ENCODE measurements at regions not wholly inside any gene's neighbourhood (a gene's known extent, or its start where the extent isn't known, plus 50 kb on each side); places are given as distances from the start of the nearest gene placed in this dataset.

DNA sequence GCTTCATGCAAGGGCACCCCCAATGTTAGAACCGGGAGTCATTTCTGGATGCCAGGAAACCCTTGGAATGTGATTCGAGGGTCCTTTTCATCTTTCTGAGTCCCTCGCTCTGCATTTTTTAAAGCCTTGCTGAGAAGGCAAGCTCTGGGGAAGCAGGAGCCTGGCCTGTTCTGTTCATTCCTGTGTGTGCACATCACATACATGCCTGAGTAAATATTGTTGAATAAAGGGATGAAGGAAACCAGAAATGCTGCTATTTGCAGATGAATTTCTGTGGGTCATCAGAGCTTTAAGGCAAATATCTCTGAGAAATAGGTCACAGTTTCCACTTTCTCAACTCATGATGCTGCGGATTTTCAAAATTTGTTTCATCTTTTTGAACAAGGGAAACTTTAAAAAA is 170.1 kb downstream of the PAH start:
- TF ChIP-seq, protein P1, sequence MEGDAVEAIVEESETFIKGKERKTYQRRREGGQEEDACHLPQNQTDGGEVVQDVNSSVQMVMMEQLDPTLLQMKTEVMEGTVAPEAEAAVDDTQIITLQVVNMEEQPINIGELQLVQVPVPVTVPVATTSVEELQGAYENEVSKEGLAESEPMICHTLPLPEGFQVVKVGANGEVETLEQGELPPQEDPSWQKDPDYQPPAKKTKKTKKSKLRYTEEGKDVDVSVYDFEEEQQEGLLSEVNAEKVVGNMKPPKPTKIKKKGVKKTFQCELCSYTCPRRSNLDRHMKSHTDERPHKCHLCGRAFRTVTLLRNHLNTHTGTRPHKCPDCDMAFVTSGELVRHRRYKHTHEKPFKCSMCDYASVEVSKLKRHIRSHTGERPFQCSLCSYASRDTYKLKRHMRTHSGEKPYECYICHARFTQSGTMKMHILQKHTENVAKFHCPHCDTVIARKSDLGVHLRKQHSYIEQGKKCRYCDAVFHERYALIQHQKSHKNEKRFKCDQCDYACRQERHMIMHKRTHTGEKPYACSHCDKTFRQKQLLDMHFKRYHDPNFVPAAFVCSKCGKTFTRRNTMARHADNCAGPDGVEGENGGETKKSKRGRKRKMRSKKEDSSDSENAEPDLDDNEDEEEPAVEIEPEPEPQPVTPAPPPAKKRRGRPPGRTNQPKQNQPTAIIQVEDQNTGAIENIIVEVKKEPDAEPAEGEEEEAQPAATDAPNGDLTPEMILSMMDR (IDR thresholded peaks at IDR 0.05; ENCODE audit: low read depth, low read length): no peak
- no peak overlapping the region for H3K27ac ChIP-seq
- H3K4me1 ChIP-seq (ENCODE audit: low read depth): no peaks in the 10 kb centered on the region
- no peaks in the 10 kb centered on the region for H3K9me3 ChIP-seq (ENCODE audit: low read depth)
- no peak overlapping the region for H3K4me3 ChIP-seq
- H3K36me3 ChIP-seq: no peaks in the 10 kb centered on the region
- no peak for DNase-seq (ENCODE audit: low read depth in 1 of 2, low spot score in 1 of 2)
- no peaks in the 10 kb centered on the region for H3K27me3 ChIP-seq

DNA sequence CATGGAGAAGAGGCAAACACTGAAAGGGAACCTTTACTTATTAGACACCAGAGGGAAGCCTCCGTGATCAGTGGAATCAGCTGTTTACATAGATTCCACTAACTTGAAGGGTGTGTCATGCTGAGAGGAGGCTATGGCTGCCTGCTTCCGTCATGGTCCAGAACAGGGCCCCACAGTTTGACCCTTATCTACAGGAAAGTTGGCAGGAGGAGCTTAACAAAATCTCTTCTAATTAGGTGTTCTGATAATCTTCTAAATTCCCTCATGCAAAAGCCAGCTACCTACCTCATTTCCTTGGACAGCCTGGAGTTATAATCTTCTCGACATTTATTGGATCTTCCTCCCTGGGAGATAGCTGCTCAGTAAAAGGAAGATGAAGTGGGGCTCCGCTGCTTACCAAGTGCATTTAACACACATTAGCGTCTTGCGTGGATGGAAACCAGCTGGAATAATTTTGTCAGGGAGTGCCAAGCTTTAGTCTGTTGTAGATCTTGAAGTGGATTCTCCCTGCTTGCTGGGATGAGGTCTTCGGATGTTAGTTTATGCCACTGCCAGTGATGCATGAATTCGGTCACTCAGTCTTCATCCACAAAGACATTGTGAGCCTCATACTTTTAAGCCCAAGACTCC is 171.0 kb downstream of the PAH start:
- TF ChIP-seq, protein P1 (IDR thresholded peaks at IDR 0.05; ENCODE audit: low read depth, low read length): no peak
- H3K9me3 ChIP-seq (ENCODE audit: low read depth): no peaks in the 10 kb centered on the region
- H3K27ac ChIP-seq: no peak overlapping the region
- H3K36me3 ChIP-seq: no peaks in the 10 kb centered on the region
- DNase-seq (ENCODE audit: low read depth in 1 of 2, low spot score in 1 of 2): no peak
- H3K4me1 ChIP-seq (ENCODE audit: low read depth): no peaks in the 10 kb centered on the region
- no peak overlapping the region for H3K4me3 ChIP-seq
- H3K27me3 ChIP-seq: no peaks in the 10 kb centered on the region

DNA sequence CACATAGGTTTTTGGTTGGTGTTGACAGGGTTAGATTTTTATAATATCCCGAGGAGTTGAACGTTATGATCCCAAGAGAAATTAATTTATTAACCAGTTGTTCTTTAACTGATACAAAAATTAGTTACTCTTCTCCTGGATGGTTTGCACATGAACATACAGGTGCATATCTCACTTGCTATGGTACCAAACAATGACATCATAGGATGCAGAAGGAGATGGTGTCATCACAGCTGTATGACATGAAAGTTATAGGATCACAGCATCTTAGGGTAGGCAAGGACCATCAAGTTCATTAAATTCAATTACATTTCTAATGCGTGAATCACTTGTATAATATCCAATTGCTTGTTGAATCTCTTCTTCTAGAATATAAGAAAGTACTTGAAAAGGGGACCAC is 175.8 kb downstream of the PAH start:
- Histone ChIP-seq H3K27me3 (no peaks in the 10 kb centered on the region), H3K9me3 (ENCODE audit: low read depth) (no peaks in the 10 kb centered on the region), H3K4me3 (no peak overlapping the region), H3K4me1 (ENCODE audit: low read depth) (no peaks in the 10 kb centered on the region), H3K36me3 (no peaks in the 10 kb centered on the region), H3K27ac (no peak overlapping the region)
- DNase-seq (ENCODE audit: low read depth in 1 of 2, low spot score in 1 of 2): no peak
- TF ChIP-seq, protein P1 (IDR thresholded peaks at IDR 0.05; ENCODE audit: low read depth, low read length): no peak

DNA sequence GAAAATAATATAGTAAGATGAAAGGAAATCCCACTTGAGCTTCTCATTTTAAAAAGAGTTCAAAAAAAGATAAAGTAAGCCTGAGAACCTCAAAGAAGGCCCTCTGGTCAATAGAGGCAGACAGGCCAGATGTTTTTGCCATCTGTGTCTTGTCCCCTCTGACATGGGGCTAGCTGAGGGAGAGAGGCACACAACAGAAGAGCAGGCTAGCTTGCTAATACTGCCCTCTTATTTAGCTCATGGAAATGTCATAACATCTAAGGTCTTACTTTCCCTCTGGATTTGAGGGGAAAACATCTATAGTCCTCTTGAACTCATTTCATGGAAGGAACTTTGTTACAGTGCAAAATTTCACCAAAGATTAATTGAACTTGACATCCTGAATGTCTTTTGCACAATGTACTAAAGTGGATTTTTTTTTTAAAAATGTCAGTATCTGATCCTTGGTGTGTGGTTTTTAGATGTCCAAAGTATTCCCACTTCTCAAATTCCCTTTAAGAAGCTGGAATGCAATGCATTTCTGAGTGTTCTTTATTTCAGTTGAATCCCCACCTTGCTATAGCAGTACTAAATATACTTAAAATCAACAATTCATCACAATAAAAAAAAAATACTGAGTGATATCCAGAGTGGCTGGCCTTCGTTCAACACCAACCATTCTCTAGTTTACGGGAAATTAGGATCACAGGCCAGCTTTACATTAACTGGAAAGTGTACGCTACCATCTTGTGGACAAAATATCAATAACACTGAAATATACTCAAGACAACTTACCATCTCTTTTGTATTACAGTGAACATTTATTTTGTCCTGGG is 176.7 kb downstream of the PAH start:
- Histone ChIP-seq H3K4me3 (no peak overlapping the region), H3K9me3 (ENCODE audit: low read depth) (no peaks in the 10 kb centered on the region), H3K27ac (no peak overlapping the region), H3K4me1 (ENCODE audit: low read depth) (no peaks in the 10 kb centered on the region), H3K27me3 (no peaks in the 10 kb centered on the region), H3K36me3 (no peaks in the 10 kb centered on the region)
- TF ChIP-seq, protein P1 (IDR thresholded peaks at IDR 0.05; ENCODE audit: low read depth, low read length): peak; percentile 11
- peak; percentile 11 to 47 for DNase-seq (ENCODE audit: low read depth in 1 of 2, low spot score in 1 of 2)

DNA sequence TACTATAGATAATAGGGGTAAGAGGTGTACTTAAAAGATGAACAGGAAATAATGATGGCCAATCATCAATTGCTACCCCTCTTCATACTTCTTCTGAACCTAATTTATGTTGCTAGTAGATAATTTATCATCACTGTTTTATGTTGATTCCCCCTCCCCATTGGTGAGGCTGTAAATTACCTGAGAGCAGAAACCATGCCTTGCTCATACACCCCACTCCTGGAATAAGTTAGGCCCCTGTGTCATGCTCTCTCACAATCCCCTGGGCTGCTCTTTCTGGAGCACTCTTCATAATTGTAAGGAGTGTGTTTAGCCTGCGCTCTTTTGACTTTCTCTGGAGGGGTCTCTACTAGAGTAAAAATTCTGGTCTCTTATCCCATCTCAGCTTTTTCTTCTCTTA is 180.7 kb downstream of the PAH start:
- Histone ChIP-seq H3K27me3 (no peaks in the 10 kb centered on the region), H3K36me3 (no peaks in the 10 kb centered on the region), H3K9me3 (ENCODE audit: low read depth) (no peaks in the 10 kb centered on the region), H3K4me1 (ENCODE audit: low read depth) (no peaks in the 10 kb centered on the region), H3K4me3 (no peak overlapping the region), H3K27ac (no peak overlapping the region)
- DNase-seq (ENCODE audit: low read depth in 1 of 2, low spot score in 1 of 2): no peak
- TF ChIP-seq, protein P1 (IDR thresholded peaks at IDR 0.05; ENCODE audit: low read depth, low read length): no peak

All from cardiac muscle cell (in vitro differentiated cells and primary cell).